ENCODE measurements at regions not wholly inside any gene's neighbourhood (a gene's known extent, or its start where the extent isn't known, plus 50 kb on each side); places are given as distances from the start of the nearest gene placed in this dataset.

GRCh38 chr21:39082656-39083376 is 100.4 kb downstream of the PSMG1 start:
- TF ChIP-seq EZH2 (IDR thresholded peaks at IDR 0.05; ENCODE audit: low read depth) (no peak), CTCF (conservative IDR thresholded peaks at IDR 0.05) (no peak)

All from PC-9 (cell line).